ENCODE measurements at regions not wholly inside any gene's neighbourhood (a gene's known extent, or its start where the extent isn't known, plus 50 kb on each side); places are given as distances from the start of the nearest gene placed in this dataset.

DNA sequence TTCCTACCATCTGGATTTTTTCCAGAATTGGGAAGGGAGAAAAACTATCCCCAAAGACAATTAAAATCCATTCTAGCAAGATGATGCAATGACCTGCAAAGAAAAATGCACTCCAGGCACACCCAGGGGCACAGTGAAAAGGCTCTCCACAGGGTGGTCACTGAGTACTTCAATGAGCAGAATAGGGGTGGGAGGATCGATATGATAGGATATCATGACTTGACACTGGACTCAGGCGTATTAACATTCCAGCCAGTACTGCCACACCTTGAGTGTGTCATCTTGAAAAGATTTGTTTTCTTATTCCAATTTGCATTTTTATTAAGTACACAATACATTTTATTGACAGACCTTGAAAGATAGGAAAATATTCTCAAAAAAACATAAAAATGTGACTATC, 132.2 kb downstream of the ZNF37A start:
- no peak overlapping the region for H3K23ac ChIP-seq (ENCODE audit: insufficient read length)
- FAIRE-seq (no peak), DNase-seq (ENCODE audit: low read depth in 1 of 2, low spot score in 2 of 2) (no peak)
- H3K4me2 ChIP-seq (ENCODE audit: insufficient read depth in 1 of 2, low read depth in 2 of 2, low read length in 2 of 2): no peak overlapping the region
- no peaks in the 10 kb centered on the region for H3K23me2 ChIP-seq (ENCODE audit: low read depth, low read length)
- no peak overlapping the region for H2BK120ac ChIP-seq (replicated peaks; ENCODE audit: low read depth, low read length)
- no peak for TF ChIP-seq NANOG (IDR thresholded peaks at IDR 0.05; ENCODE audit: insufficient read depth, low read depth, low read length, poor library complexity, severe bottlenecking)
- TF ChIP-seq POLR2A (IDR thresholded peaks at IDR 0.05; ENCODE audit: control extremely low read depth in 1 of 2, low read depth in 2 of 2, low read length in 2 of 2): no peak
- no peak for TF ChIP-seq CREB1 (IDR thresholded peaks at IDR 0.05)
- 87% methylated on average over 2 of the region's 2 CpGs; no CpG with 5 or more reads in 1 of the 2 experiments for WGBS, 2 experiments (ENCODE audit: extremely low coverage in 1 of 2, insufficient coverage in 1 of 2, insufficient read length in 1 of 2, insufficient replicate concordance in 2 of 2, low coverage in 1 of 2, low lambda C conversion rate in 2 of 2, missing lambda C conversion rate in 1 of 2)
- H3K79me1 ChIP-seq (ENCODE audit: low read depth, low read length): no peaks in the 10 kb centered on the region
- no peak overlapping the region for H2BK20ac ChIP-seq (ENCODE audit: low read length)
- H4K8ac ChIP-seq (ENCODE audit: extremely low read depth, insufficient read depth, low read length): no peak overlapping the region
- H3K4ac ChIP-seq (replicated peaks; ENCODE audit: insufficient read length, low read depth, low read length): no peak overlapping the region
- no peaks in the 10 kb centered on the region for H3K4me1 ChIP-seq (replicated peaks in 1 of 4; ENCODE audit: control insufficient read depth in 3 of 4, insufficient read depth in 4 of 4, low read length in 3 of 4)
- H2BK15ac ChIP-seq (ENCODE audit: low read length): no peak overlapping the region
- no peak overlapping the region for H3K56ac ChIP-seq (replicated peaks; ENCODE audit: insufficient read length, low read depth, low read length)
- no peak overlapping the region for H2AFZ ChIP-seq (ENCODE audit: low read length)
- no peak overlapping the region for H2BK5ac ChIP-seq (ENCODE audit: low read depth, low read length)
- H3K27me3 ChIP-seq (replicated peaks in 1 of 4; ENCODE audit: control insufficient read depth in 3 of 4, extremely low read depth in 1 of 4, insufficient read depth in 3 of 4, low read length in 3 of 4): no peaks in the 10 kb centered on the region
- no peak overlapping the region for H4K91ac ChIP-seq (replicated peaks; ENCODE audit: insufficient read length, low read length)
- H3K27ac ChIP-seq (ENCODE audit: low read depth, low read length): no peak overlapping the region
- POLR2A ChIA-PET (ENCODE audit: partially characterized antibody): no interaction called here
- CTCF ChIA-PET (ENCODE audit: partially characterized antibody): no interaction called here
- no peak overlapping the region for H4K5ac ChIP-seq (ENCODE audit: insufficient read length, low read depth, low read length)
- peaks cover 29 to 56% of the 10 kb centered on the region in 2 experiments for H3K9me3 ChIP-seq (ENCODE audit: insufficient read depth in 2 of 2, low read depth in 1 of 2, low read length in 1 of 2)
- no peak overlapping the region for H2BK12ac ChIP-seq (ENCODE audit: low read depth, low read length)
- H2AK5ac ChIP-seq (ENCODE audit: low read depth, low read length): no peak overlapping the region
- H3K4me3 ChIP-seq (ENCODE audit: extremely low read depth in 1 of 4, insufficient read depth in 2 of 4, low read depth in 3 of 4, low read length in 4 of 4): no peak overlapping the region
- H3K79me2 ChIP-seq (ENCODE audit: control insufficient read depth in 1 of 2, insufficient read depth in 2 of 2, low read length in 2 of 2): no peaks in the 10 kb centered on the region
- no peak overlapping the region for H3K14ac ChIP-seq (ENCODE audit: insufficient read length)
- H3K9ac ChIP-seq (replicated peaks in 1 of 4; ENCODE audit: extremely low read depth in 1 of 4, low read depth in 3 of 4, low read length in 3 of 4): no peak overlapping the region
- no peaks in the 10 kb centered on the region for H4K20me1 ChIP-seq (replicated peaks in 1 of 2; ENCODE audit: control insufficient read depth in 1 of 2, insufficient read depth in 2 of 2, low read length in 2 of 2)
- no peaks in the 10 kb centered on the region for H3K36me3 ChIP-seq (ENCODE audit: control insufficient read depth in 2 of 4, insufficient read depth in 4 of 4, low read length in 3 of 4)
- H3K18ac ChIP-seq (ENCODE audit: extremely low read depth, low read length): no peak overlapping the region
